DMS114 treated with DMSO at 0.1 percent for 48 hours (cell line): ENCODE measurements at regions not wholly inside any gene's neighbourhood (a gene's known extent, or its start where the extent isn't known, plus 50 kb on each side); places are given as distances from the start of the nearest gene placed in this dataset.

ENCODE experiments used
- DNase-seq: peaks from one replicate; lab custom pipeline; 2025; ENCODE audit not compliant: unreplicated experiment; lab: John Stamatoyannopoulos, UW

DNA sequence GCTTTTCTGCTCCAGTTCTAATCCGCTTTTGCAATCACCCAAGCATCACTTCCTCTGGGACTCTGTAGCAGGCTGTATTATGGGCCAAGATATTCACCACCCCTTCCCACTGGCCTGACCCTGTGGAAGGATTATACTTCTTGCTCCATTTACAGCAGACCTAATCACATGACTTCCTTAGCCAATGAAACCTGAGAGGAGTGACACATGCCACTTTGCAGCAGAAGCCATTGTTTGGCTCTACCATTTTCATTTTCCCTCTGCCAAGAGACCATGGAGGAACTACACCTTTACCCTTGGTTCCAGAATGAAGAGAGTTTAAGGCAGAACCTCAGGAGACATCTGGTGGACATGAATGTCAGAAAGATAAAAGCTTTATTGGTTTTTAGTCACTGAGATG, 134.9 kb upstream of the HSD17B12 start:
- DNase-seq = no peak

DNA sequence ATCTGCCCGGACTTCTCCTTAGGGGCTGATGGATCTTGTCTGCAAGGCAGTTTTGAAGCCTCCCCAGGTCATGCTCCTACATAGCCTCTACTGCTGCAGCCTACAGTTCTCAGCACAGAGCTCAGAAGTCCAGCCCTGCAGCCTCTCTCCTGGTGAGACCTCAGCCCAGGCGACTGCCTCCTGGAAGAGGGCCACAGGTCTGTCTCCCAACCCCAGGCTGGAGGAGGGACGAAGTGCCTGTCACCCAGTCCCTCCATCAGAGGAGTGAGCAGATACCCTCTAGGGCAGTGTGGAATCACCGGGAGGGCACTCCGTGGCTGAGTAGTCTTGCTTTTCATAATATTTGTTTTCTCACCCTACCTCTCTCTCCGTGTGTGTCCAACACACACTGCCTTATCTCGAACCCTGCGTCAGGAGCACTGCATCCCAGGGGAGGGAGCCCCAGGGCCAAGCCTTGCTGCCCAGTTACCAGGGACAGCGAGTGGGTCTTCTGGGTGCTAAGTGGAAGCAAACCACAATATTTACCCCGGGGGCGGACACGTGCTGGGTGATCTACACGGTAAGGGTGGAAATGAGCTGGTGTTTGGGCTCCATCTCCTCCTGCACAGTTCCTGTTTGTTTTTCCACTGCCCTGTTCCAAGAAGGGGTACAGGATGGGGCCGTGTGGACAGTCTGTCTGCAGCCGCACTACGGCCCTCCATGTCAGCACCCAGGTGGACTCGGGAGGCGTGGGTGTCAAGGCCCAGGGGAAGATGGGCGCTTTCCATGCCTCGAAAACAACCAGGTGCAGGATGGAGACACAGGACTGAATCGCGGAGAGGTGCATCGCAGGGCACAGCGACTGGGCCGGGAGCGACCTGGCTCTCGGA, 133.7 kb upstream of the HSD17B12 start:
- no peak for DNase-seq

DNA sequence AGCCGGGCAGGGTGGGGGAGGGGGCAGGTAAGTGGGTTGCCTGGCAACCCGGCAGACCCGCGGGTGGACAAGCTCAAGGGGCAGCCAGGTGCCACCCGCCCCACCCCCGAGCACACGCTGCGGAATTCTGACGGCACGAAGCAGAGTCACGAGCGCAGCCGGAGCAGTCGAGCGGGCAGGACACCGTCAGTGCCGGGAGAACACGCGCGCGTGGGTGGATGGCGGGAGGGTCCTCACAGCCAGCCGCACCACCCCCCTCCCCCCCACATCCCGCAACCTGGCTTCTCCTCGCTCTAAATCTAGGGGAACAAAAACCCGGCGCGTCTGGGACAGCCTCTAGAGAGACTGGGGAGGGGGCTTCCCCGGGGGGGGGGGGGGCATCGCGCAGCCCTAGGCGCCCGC, 133.1 kb upstream of the HSD17B12 start:
- DNase-seq = no peak

- no peak for DNase-seq
These were observed 132.6 kb upstream of the HSD17B12 start for GRCh38 chr11:43547889-43548381.

- DNase-seq = no peak
These were observed 131.6 kb upstream of the HSD17B12 start for GRCh38 chr11:43548916-43549315.

- no peak for DNase-seq
These were observed 130.9 kb upstream of the HSD17B12 start for GRCh38 chr11:43549624-43550023.

DNA sequence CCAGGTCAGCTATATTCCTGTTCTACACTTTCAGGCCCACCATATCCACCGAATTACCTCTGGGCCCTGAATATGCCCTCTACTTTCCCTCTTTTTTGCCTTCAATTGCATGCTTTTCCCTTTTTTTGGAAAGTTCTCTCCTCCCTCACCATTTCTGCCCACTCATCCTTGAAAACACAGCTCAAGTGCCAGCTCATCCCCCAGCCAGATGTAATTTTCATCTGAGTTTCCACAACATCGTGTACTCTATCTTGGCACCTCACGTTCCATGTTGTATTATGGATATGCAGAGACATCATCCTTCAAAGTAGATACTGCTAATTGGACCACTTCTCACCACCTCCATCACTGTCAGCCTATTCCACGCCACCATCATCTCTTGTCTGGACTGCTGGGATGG, 129.8 kb upstream of the HSD17B12 start:
- DNase-seq = no peak

DNA sequence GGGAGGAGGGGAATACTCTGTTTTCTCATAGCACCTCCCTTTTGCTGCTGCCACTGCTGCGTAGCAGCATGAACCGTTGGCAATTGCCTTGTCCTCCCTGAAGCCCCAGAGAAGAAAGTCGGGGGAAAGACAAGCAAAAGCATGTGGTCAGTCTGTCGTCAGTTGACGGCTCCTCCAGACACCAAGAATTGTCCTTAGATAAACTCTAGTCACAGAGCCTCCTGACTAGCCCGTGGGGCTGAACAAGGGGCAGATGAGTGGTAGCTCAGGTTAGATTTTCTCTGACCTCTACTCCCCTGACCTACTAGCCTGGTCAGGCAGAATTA, 126.4 kb upstream of the HSD17B12 start:
- no peak for DNase-seq

DNA sequence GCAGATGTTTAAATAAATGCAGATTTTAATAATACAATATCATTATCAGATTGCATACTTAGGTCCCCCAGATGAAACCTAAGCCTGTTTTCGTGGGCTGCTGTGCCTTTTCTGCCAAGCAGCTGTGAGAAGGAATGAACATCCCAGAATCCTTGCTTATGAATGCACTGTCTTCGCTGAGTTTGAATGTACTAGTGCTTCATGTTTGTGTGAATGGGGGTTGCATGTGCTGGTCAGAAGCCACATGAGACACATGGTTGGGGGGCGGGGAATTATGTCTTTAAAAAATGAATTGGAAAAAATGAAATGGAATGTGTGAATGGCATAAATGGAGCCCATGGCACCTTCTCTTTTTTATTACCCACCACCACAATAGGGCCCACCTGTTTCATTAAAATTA, 125.4 kb upstream of the HSD17B12 start:
- DNase-seq = no peak

DNA sequence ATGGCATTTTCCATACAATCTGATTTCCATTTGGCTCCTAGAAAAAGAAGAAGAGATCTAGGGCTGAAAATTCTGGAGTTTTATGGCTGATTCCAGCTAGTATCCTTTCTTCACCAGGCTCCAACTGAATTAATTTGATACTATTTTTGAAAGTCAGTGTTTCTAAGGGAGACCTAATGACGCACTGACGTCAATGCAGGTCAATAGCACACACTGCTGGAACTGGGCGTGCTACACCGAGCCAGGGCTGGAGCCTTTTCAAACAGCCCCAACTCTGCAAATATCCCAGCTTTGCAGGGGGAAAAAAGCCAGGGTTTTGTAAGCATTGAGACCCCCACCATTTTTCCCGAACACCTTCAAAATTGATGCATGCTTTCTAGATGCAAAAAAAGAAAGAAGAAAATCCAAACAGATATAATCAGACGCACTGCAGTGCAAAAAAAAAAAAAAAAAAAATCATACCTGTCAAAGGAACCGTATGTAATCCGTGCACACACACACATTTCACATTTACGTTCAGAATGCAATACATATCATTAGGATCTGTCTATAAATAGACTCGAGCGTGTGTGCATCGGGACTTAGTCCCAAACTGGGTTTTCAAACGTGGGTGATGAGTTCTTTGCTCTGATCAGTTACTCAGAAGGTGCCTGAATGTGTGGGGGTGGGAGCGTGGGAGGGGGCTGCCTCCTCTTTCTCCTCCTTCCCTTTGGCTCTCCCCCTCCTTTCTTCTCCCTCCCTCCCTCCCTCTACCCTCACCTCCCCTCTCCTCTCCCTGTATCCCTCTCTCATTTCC, 124.5 kb upstream of the HSD17B12 start:
- DNase-seq = no peak

DNA sequence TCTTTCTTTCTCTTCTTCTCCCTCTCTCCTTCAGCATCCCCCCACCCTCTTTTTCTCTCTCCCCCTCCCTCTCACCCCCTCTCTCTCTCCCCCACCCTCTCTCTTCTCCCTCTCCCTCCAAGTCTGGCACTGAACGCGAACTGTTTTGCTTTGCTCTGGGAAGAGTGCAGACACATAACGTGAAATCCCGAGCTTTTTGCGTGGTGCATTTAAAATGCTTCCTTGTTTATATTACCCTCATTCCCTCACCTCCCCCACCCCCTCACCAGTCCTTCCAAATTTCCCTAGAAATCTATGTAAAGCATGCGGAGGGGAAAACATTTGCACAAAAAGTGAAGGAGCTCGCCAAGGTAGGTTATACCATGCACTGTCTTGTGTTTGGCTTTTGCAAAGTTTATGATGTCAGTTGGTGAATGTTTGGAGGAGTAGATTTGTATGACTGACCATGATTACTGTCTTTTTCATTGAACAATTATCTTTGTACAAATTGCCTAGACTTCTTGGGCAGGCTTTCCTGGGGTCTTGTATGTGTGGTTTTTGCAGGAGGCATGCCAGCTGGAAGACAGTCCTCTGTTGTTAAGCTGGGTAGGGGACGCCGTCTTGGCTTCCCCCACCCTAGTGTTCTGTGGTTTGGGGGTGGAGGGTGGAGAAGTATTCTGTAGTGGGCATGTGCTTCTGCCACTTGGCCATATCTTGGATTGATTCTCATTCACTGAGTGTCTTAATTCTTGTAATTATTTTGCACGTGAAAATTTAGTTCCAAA, 123.7 kb upstream of the HSD17B12 start:
- no peak for DNase-seq

DNA sequence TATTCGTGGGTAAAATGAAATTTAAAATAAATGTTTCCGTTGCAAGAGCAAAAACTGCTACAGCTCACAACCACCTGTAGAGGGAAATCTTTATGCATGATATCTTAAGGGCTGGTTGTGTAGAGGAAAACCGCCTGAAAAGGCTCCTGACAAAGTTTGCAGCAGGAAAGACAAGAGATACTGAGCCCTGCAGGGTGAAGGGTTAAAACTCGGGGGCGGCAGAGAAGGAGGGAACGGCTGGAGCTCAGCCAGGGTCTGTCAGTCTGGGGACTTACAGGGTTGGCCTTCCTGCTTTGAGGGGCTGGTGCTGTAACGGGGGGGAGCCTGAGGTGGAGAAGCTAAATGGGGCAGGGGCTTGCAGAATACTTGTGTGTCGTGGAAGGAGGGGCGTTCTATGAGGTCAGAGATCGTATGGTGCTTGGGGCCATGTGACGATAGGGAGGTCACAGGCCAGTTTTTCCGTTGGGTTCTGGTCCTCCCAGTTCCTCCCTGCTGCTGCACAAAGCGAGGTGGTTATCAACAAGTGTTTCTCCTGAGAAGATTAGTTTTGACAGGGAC, 122.9 kb upstream of the HSD17B12 start:
- DNase-seq = no peak

DNA sequence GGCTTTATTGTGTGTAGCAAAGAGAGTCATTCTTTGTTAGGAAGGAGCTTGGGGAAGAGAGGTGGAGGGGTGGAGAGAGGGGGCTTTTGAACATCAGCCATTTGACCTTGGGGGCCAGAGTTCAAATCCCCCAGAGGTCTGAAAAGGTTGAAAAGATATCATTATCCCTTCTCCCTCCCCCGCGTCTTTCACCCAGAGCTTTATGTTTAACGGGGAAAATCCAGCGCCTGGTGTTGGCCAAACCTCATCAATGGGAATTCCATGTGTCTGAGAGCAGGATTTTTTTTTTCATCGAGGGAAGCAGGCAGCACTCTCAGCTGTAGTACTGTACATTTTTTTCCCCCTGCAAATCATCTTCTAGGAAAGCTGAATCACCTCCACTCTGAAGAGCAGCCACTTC, 122.4 kb upstream of the HSD17B12 start:
- DNase-seq = no peak

DNA sequence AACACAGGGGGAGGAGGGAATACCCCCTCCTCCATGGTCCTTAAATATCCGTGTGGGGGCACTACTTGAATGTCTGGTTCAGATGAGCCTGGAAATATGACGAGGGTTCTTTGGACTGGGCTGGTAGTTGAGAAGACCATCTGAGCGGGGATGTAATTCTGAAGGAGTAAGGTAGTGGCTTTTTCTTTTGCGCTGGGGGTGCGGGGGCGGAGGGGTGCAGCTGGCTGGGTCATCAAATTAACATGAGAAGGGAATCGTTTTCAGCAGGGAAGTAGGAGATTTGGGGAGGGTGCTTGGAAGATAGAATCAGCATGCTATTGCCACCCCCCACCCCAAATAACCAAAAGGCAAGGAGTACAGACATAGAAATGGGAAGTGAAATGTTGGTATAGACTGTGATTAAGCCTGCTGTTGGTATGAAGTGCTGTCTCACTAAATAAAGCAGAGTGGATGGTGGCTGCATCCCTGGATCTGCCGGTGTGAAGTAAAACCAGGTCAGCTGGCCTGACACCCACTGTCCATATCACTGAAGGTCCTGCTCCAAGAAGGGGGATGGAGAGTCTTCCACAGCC, 121.9 kb upstream of the HSD17B12 start:
- DNase-seq = no peak

GRCh38 chr11:43561832-43562231, 118.7 kb upstream of the HSD17B12 start:
- DNase-seq = no peak

GRCh38 chr11:43567396-43567975, 113.1 kb upstream of the HSD17B12 start:
- DNase-seq = peak; percentile 79

DNA sequence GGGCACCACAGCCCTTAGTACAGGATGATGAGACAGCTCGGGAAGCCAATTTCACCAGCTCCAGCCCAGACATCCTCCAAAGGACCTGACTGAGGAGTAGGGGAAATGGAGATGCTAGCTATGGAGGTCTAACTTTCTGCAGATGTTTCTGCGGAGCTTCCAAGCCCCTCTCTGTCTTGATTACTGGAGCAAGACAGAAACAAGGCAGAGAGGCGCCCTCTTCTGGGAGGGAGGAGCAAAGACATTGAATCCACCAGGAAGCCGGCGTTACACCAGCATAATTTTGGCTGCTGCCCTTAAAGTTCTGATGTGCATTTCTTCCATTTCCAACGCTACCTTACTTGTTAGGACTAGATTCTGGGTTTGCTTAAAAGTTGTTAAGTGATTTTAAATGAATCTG, 107.3 kb upstream of the HSD17B12 start:
- DNase-seq = no peak

GRCh38 chr11:43573873-43574272, 106.7 kb upstream of the HSD17B12 start:
- no peak for DNase-seq

GRCh38 chr11:43574411-43574810, 106.1 kb upstream of the HSD17B12 start:
- no peak for DNase-seq
